ENCODE measurements at regions not wholly inside any gene's neighbourhood (a gene's known extent, or its start where the extent isn't known, plus 50 kb on each side); places are given as distances from the start of the nearest gene placed in this dataset.

GRCh38 chr17:73888862-73889261 lies 244.6 kb upstream of the SDK2 start:
- intact Hi-C loops (cut with DNase I; ENCODE audit: low total_unique reads), result no loop called here
- TF ChIP-seq POLR2A (IDR thresholded peaks at IDR 0.05), result no peak
- TF ChIP-seq, protein P1, sequence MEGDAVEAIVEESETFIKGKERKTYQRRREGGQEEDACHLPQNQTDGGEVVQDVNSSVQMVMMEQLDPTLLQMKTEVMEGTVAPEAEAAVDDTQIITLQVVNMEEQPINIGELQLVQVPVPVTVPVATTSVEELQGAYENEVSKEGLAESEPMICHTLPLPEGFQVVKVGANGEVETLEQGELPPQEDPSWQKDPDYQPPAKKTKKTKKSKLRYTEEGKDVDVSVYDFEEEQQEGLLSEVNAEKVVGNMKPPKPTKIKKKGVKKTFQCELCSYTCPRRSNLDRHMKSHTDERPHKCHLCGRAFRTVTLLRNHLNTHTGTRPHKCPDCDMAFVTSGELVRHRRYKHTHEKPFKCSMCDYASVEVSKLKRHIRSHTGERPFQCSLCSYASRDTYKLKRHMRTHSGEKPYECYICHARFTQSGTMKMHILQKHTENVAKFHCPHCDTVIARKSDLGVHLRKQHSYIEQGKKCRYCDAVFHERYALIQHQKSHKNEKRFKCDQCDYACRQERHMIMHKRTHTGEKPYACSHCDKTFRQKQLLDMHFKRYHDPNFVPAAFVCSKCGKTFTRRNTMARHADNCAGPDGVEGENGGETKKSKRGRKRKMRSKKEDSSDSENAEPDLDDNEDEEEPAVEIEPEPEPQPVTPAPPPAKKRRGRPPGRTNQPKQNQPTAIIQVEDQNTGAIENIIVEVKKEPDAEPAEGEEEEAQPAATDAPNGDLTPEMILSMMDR (IDR thresholded peaks at IDR 0.05), result no peak
- DNase-seq (ENCODE audit: low spot score in 2 of 2), result no peak
- no peak overlapping the region for H3K4me3 ChIP-seq (ENCODE audit: low read depth, poor library complexity, severe bottlenecking)
- WGBS, 2 donors, result 35 to 50% methylated on average over 7 of the region's 7 CpGs

- no peak overlapping the region for H3K4me3 ChIP-seq (ENCODE audit: low read depth, poor library complexity, severe bottlenecking)
- no peak for DNase-seq (ENCODE audit: low spot score in 2 of 2)
- intact Hi-C loops (cut with DNase I; ENCODE audit: low total_unique reads), result no loop called here
- TF ChIP-seq POLR2A (IDR thresholded peaks at IDR 0.05), result no peak
- TF ChIP-seq, protein P1 (IDR thresholded peaks at IDR 0.05), result no peak
- 82 to 91% methylated on average over 2 of the region's 2 CpGs for WGBS, 2 donors
These were observed 245.2 kb upstream of the SDK2 start for GRCh38 chr17:73889439-73889838.

DNA sequence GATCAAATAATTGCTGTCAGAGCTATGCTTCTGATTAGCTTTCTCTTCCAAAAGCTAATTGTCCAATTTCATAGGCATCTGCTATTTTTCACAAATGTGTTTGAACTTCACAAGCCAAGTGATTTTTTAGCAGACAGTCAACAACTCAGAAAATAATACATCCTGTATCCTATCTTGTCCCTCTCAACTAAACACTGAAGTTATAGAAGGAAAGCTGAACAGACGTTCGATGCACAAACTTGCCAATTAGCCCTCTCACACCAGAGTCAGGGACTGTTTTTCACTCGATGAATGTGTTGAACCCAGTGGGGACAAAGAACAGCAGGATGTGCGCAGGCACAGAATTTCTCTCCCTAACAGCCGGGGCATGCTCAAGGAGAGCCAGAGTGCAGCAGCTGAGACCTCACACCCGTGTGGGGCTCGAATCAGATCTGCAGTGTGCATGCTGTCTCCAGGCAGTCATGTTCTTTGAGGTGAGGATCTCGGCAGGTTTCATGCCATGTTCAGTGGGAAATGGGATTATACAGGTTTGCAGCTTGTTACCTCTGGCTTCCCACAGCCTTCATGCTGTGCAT lies 246.7 kb upstream of the SDK2 start:
- no peak for DNase-seq (ENCODE audit: low spot score in 2 of 2)
- intact Hi-C loops (cut with DNase I; ENCODE audit: low total_unique reads), result no loop called here
- TF ChIP-seq POLR2A (IDR thresholded peaks at IDR 0.05), result no peak
- TF ChIP-seq, protein P1 (IDR thresholded peaks at IDR 0.05), result no peak
- H3K4me3 ChIP-seq (ENCODE audit: low read depth, poor library complexity, severe bottlenecking), result no peak overlapping the region
- WGBS, 2 donors, result 83 to 88% methylated on average over 8 of the region's 8 CpGs

- intact Hi-C loops (cut with DNase I; ENCODE audit: low total_unique reads), result no loop called here
- 70 to 75% methylated on average over 6 of the region's 6 CpGs for WGBS, 2 donors
- H3K4me3 ChIP-seq (ENCODE audit: low read depth, poor library complexity, severe bottlenecking), result no peak overlapping the region
- no peak for DNase-seq (ENCODE audit: low spot score in 2 of 2)
- no peak for TF ChIP-seq POLR2A (IDR thresholded peaks at IDR 0.05)
- TF ChIP-seq, protein P1 (IDR thresholded peaks at IDR 0.05), result no peak
These were observed 250.9 kb upstream of the SDK2 start for GRCh38 chr17:73895157-73895556.

- no peak overlapping the region for H3K4me3 ChIP-seq (ENCODE audit: low read depth, poor library complexity, severe bottlenecking)
- intact Hi-C loops (cut with DNase I; ENCODE audit: low total_unique reads), result no loop called here
- WGBS, 2 donors, result 58 to 63% methylated on average over 4 of the region's 4 CpGs
- TF ChIP-seq, protein P1 (IDR thresholded peaks at IDR 0.05), result no peak
- TF ChIP-seq POLR2A (IDR thresholded peaks at IDR 0.05), result no peak
- DNase-seq (ENCODE audit: low spot score in 2 of 2), result no peak
These were observed 252.7 kb upstream of the SDK2 start for GRCh38 chr17:73896966-73897365.

GRCh38 chr17:73899839-73900238 lies 255.6 kb upstream of the SDK2 start:
- no peak overlapping the region for H3K4me3 ChIP-seq (ENCODE audit: low read depth, poor library complexity, severe bottlenecking)
- TF ChIP-seq, protein P1 (IDR thresholded peaks at IDR 0.05), result no peak
- no peak for TF ChIP-seq POLR2A (IDR thresholded peaks at IDR 0.05)
- intact Hi-C loops (cut with DNase I; ENCODE audit: low total_unique reads), result no loop called here
- peak in 1 of 2 donors; percentile 78 for DNase-seq (ENCODE audit: low spot score in 2 of 2)
- WGBS, 2 donors, result 94% methylated on average over 8 of the region's 8 CpGs

Data from lower leg skin (tissue), 4 donors.